Neural cell (in vitro differentiated cells): ENCODE measurements at regions not wholly inside any gene's neighbourhood (a gene's known extent, or its start where the extent isn't known, plus 50 kb on each side); places are given as distances from the start of the nearest gene placed in this dataset.

Source experiments
- H2AFZ ChIP-seq: fragments of 200-600, 300-800 bp; sonication (generic), shearing (Covaris generic); 2 replicates; pipeline ENCODE4 v1.6.0; 2014; ENCODE audit warnings: low read depth, mild to moderate bottlenecking, antibody characterized with exemption, low read length, moderate library complexity
- H3F3A ChIP-seq: fragments of 200-600 bp; shearing (Covaris generic); 2 replicates; pipeline ENCODE4 v1.6.1; 2016; ENCODE audit warnings: mild to moderate bottlenecking, moderate library complexity, mixed read lengths, antibody characterized with exemption, low read length; ENCODE audit not compliant: insufficient read depth, poor library complexity, severe bottlenecking
- H3K27ac ChIP-seq: fragments of 200-600, 300-800 bp; sonication (generic), shearing (Covaris generic); 2 replicates; pipeline ENCODE4 v1.5.1; 2014; ENCODE audit warnings: mild to moderate bottlenecking, low read length, moderate library complexity
- H3K27me3 ChIP-seq: fragments of 300-800, 200-600 bp; sonication (generic), shearing (Covaris generic); 2 replicates; pipeline ENCODE4 v1.6.0; 2014; ENCODE audit warnings: mild to moderate bottlenecking, low read depth, low read length, moderate library complexity; ENCODE audit not compliant: insufficient read depth
- H3K36me3 ChIP-seq: fragments of 300-800, 200-600 bp; sonication (generic), shearing (Covaris generic); 2 replicates; pipeline ENCODE4 v1.5.1; 2014; ENCODE audit warnings: mild to moderate bottlenecking, antibody characterized with exemption, low read length, moderate library complexity; ENCODE audit not compliant: insufficient read depth
- H3K4me2 ChIP-seq: fragments of 300-800, 200-600 bp; sonication (generic), shearing (Covaris generic); 2 replicates; pipeline ENCODE4 v1.6.0; 2014; ENCODE audit warnings: mild to moderate bottlenecking, low read length
- H3K4me3 ChIP-seq: fragments of 300-800, 200-600 bp; sonication (generic), shearing (Covaris generic); 2 replicates; pipeline ENCODE4 v1.5.1; 2014; ENCODE audit warnings: mild to moderate bottlenecking, low read length, moderate library complexity
- H3K79me2 ChIP-seq: fragments of 200-600 bp; shearing (Covaris generic); replicated peaks from 2 replicates; pipeline ENCODE4 v1.6.0; 2014; ENCODE audit warnings: mild to moderate bottlenecking, low read length, moderate library complexity; ENCODE audit not compliant: insufficient read depth
- H3K9ac ChIP-seq: fragments of 300-800, 200-600 bp; sonication (generic), shearing (Covaris generic); 2 replicates; pipeline ENCODE4 v1.6.1; 2016; ENCODE audit warnings: mild to moderate bottlenecking, low read length, mixed read lengths
- H3K9me2 ChIP-seq: fragments of 200-600 bp; shearing (Covaris generic); 2 replicates; pipeline ENCODE4 v1.6.1; 2016; ENCODE audit warnings: mild to moderate bottlenecking, low read length, mixed read lengths; ENCODE audit not compliant: insufficient read depth
- H3K9me3 ChIP-seq: fragments of 200-600, 300-800 bp; sonication (generic), shearing (Covaris generic); 2 replicates; pipeline ENCODE4 v1.6.1; 2016; ENCODE audit warnings: mild to moderate bottlenecking, mixed run types, low read length, moderate library complexity, mixed read lengths
- H4K20me1 ChIP-seq: fragments of 200-600 bp; shearing (Covaris generic); 2 replicates; pipeline ENCODE4 v1.6.1; 2016; ENCODE audit warnings: mild to moderate bottlenecking, mixed run types; ENCODE audit not compliant: insufficient read depth
- EP300 ChIP-seq: fragments of 450-650 bp; conservative IDR thresholded peaks from 2 replicates; pipeline ENCODE4 v1.6.1; 2014; ENCODE audit warnings: antibody characterized with exemption, mild to moderate bottlenecking, moderate library complexity; ENCODE audit not compliant: poor library complexity, severe bottlenecking
- EZH2 ChIP-seq: fragments of 200-600, 300-800 bp; shearing (Covaris generic), sonication (generic); IDR thresholded peaks from 2 replicates; pipeline ENCODE4 v1.6.1; 2014; ENCODE audit warnings: antibody characterized with exemption, low read length, borderline replicate concordance, mild to moderate bottlenecking; ENCODE audit not compliant: insufficient read depth, poor library complexity, severe bottlenecking
- MXI1 ChIP-seq: fragments of 450-650 bp; conservative IDR thresholded peaks from 2 replicates; pipeline ENCODE4 v1.6.1; 2014; ENCODE audit warnings: antibody characterized with exemption, mild to moderate bottlenecking; ENCODE audit not compliant: poor library complexity, severe bottlenecking
- POLR2AphosphoS5 ChIP-seq: IDR thresholded peaks from 2 replicates; pipeline ENCODE4 v1.6.1; 2012
- RAD21 ChIP-seq: fragments of 450-650 bp; conservative IDR thresholded peaks from 2 replicates; pipeline ENCODE4 v1.6.1; 2014; ENCODE audit warnings: antibody characterized with exemption, mild to moderate bottlenecking, moderate library complexity
- SMC3 ChIP-seq: fragments of 450-650 bp; conservative IDR thresholded peaks from 2 replicates; pipeline ENCODE4 v1.6.1; 2014; ENCODE audit warnings: antibody characterized with exemption, mild to moderate bottlenecking, moderate library complexity; ENCODE audit not compliant: poor library complexity
- TAF1 ChIP-seq: IDR thresholded peaks from 2 replicates; pipeline ENCODE4 v1.6.1; 2012; ENCODE audit warnings: low read depth
- TF ChIP-seq, protein P1 (sequence below): IDR thresholded peaks from 2 replicates; pipeline ENCODE4 v1.6.1; 2012; ENCODE audit warnings: borderline replicate concordance
- TF ChIP-seq, protein P2 (sequence below): fragments of 450-650 bp; IDR thresholded peaks from 2 replicates; pipeline ENCODE4 v1.5.1; 2014; ENCODE audit warnings: antibody characterized with exemption, mild to moderate bottlenecking, moderate library complexity; ENCODE audit not compliant: poor library complexity, severe bottlenecking

DNA sequence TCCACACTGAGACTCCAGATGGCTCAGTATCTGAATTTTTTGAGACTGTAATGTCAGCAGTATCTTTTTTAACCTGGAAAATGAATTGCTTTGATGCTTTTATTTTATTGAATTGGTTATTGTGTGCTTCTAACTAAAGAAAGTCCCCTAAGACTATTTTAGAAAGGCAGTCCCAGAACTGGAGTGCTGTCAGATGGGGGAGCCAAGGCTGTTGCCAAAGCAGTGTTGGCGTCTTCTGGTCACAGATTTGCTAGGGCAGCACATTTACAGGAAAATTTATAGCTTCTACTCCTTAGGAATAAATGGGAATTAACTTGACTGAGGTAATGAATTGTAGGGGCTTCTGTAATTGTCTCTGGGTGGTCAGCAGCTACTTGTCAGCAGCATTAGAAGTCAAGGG, 157.1 kb upstream of the ARHGAP5 start:
- no peaks in the 10 kb centered on the region for H3K36me3 ChIP-seq
- no peaks in the 10 kb centered on the region for H3F3A ChIP-seq
- H3K4me2 ChIP-seq: no peak overlapping the region
- H3K9me2 ChIP-seq: no peaks in the 10 kb centered on the region
- H3K79me2 ChIP-seq: no peaks in the 10 kb centered on the region
- no peaks in the 10 kb centered on the region for H3K27me3 ChIP-seq
- no peak overlapping the region for H3K9ac ChIP-seq
- TF ChIP-seq, protein P1, sequence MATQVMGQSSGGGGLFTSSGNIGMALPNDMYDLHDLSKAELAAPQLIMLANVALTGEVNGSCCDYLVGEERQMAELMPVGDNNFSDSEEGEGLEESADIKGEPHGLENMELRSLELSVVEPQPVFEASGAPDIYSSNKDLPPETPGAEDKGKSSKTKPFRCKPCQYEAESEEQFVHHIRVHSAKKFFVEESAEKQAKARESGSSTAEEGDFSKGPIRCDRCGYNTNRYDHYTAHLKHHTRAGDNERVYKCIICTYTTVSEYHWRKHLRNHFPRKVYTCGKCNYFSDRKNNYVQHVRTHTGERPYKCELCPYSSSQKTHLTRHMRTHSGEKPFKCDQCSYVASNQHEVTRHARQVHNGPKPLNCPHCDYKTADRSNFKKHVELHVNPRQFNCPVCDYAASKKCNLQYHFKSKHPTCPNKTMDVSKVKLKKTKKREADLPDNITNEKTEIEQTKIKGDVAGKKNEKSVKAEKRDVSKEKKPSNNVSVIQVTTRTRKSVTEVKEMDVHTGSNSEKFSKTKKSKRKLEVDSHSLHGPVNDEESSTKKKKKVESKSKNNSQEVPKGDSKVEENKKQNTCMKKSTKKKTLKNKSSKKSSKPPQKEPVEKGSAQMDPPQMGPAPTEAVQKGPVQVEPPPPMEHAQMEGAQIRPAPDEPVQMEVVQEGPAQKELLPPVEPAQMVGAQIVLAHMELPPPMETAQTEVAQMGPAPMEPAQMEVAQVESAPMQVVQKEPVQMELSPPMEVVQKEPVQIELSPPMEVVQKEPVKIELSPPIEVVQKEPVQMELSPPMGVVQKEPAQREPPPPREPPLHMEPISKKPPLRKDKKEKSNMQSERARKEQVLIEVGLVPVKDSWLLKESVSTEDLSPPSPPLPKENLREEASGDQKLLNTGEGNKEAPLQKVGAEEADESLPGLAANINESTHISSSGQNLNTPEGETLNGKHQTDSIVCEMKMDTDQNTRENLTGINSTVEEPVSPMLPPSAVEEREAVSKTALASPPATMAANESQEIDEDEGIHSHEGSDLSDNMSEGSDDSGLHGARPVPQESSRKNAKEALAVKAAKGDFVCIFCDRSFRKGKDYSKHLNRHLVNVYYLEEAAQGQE: no peak
- TF ChIP-seq RAD21: no peak
- TF ChIP-seq TAF1: no peak
- TF ChIP-seq POLR2AphosphoS5: no peak
- no peak for TF ChIP-seq EZH2
- TF ChIP-seq, protein P2, sequence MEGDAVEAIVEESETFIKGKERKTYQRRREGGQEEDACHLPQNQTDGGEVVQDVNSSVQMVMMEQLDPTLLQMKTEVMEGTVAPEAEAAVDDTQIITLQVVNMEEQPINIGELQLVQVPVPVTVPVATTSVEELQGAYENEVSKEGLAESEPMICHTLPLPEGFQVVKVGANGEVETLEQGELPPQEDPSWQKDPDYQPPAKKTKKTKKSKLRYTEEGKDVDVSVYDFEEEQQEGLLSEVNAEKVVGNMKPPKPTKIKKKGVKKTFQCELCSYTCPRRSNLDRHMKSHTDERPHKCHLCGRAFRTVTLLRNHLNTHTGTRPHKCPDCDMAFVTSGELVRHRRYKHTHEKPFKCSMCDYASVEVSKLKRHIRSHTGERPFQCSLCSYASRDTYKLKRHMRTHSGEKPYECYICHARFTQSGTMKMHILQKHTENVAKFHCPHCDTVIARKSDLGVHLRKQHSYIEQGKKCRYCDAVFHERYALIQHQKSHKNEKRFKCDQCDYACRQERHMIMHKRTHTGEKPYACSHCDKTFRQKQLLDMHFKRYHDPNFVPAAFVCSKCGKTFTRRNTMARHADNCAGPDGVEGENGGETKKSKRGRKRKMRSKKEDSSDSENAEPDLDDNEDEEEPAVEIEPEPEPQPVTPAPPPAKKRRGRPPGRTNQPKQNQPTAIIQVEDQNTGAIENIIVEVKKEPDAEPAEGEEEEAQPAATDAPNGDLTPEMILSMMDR: no peak
- no peak for TF ChIP-seq SMC3
- no peak for TF ChIP-seq MXI1
- TF ChIP-seq EP300: no peak
- no peaks in the 10 kb centered on the region for H3K9me3 ChIP-seq
- no peak overlapping the region for H2AFZ ChIP-seq
- H3K27ac ChIP-seq: no peak overlapping the region
- no peak overlapping the region for H3K4me3 ChIP-seq
- H4K20me1 ChIP-seq: no peaks in the 10 kb centered on the region

DNA sequence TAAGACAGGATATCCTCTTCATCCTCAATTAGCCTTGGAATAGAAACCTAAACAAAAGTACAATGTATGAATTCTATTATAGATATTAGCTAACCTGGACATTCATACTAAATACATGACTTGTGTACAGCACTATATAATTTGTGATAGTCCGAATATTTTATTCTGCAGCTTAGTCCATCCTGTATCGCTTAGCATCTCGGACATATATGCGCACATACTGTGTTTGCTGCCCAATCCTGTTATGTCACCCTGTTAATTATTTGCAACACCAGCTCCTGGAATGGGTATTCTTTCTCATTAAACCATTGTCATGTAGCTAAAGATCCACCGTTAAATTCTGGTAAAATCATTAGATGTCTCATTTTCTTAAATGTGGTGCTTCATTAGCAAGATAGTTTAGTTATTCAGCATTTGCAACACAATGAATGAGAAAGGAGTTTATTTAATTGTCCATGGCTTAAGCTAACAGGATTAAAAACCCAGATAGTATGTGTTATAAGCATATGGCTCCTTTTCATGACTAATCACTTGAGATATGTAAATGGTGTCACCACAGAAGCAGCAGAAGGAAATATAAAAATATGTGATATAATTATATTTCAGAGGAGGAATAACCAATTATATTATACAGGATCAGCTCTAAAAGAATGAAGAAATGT, 156.0 kb upstream of the ARHGAP5 start:
- no peaks in the 10 kb centered on the region for H3K79me2 ChIP-seq
- H2AFZ ChIP-seq: no peak overlapping the region
- no peaks in the 10 kb centered on the region for H3K36me3 ChIP-seq
- H3K4me2 ChIP-seq: no peak overlapping the region
- TF ChIP-seq SMC3: no peak
- TF ChIP-seq EZH2: no peak
- TF ChIP-seq POLR2AphosphoS5: no peak
- no peak for TF ChIP-seq RAD21
- TF ChIP-seq MXI1: no peak
- no peak for TF ChIP-seq EP300
- TF ChIP-seq TAF1: no peak
- TF ChIP-seq, protein P1: no peak
- TF ChIP-seq, protein P2: no peak
- no peaks in the 10 kb centered on the region for H3K27me3 ChIP-seq
- no peaks in the 10 kb centered on the region for H3K9me3 ChIP-seq
- H3K9ac ChIP-seq: no peak overlapping the region
- no peaks in the 10 kb centered on the region for H3K9me2 ChIP-seq
- H3K4me3 ChIP-seq: no peak overlapping the region
- H3K27ac ChIP-seq: no peak overlapping the region
- no peaks in the 10 kb centered on the region for H3F3A ChIP-seq
- H4K20me1 ChIP-seq: no peaks in the 10 kb centered on the region
